Panc1 (cell line): ENCODE measurements at regions not wholly inside any gene's neighbourhood (a gene's known extent, or its start where the extent isn't known, plus 50 kb on each side); places are given as distances from the start of the nearest gene placed in this dataset.

Experiments used
- CTCF ChIP-seq: fragments of 450-650 bp; IDR thresholded peaks from 2 replicates; pipeline ENCODE4 v1.5.1; 2017; ENCODE audit warnings: mild to moderate bottlenecking
- POLR2AphosphoS5 ChIP-seq: IDR thresholded peaks from 2 replicates; pipeline ENCODE4 v1.6.1; 2012; ENCODE audit warnings: mild to moderate bottlenecking, low read depth, low read length, moderate library complexity
- SIN3A ChIP-seq: IDR thresholded peaks from 2 replicates; pipeline ENCODE4 v1.6.1; 2012; ENCODE audit warnings: low read depth, mild to moderate bottlenecking, low read length, moderate library complexity, borderline replicate concordance; ENCODE audit not compliant: insufficient read depth
- TF ChIP-seq, protein P1 (sequence below), 2 experiments: IDR thresholded peaks; 2 replicates each; pipeline ENCODE4 v1.6.1; 2011 to 2012; ENCODE audit warnings: low read depth in 2 of 2, control low read depth in 1 of 2, low read length in 1 of 2, mild to moderate bottlenecking in 1 of 2, moderate library complexity in 1 of 2; ENCODE audit not compliant: insufficient read depth in 1 of 2

DNA sequence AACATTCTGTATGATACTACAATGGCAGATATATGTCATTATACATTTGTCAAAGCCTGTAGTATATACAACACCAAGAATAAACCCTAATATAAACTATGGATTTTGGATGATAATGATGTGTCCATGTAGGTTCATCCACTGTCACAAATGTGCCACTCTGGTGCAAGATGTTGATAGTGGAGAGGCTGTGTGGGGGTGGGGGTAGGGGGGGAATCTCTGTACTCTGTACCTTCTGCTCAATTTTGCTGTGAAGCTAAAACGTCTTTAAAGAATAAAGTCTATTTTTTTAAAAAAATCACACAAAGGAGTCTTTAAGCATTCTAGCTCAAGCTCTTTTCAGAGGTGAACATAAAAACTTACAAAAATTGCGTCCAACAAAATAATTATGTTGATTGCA, 88.2 kb upstream of the ABI3BP start:
- no peak for TF ChIP-seq CTCF
- TF ChIP-seq, protein P1, sequence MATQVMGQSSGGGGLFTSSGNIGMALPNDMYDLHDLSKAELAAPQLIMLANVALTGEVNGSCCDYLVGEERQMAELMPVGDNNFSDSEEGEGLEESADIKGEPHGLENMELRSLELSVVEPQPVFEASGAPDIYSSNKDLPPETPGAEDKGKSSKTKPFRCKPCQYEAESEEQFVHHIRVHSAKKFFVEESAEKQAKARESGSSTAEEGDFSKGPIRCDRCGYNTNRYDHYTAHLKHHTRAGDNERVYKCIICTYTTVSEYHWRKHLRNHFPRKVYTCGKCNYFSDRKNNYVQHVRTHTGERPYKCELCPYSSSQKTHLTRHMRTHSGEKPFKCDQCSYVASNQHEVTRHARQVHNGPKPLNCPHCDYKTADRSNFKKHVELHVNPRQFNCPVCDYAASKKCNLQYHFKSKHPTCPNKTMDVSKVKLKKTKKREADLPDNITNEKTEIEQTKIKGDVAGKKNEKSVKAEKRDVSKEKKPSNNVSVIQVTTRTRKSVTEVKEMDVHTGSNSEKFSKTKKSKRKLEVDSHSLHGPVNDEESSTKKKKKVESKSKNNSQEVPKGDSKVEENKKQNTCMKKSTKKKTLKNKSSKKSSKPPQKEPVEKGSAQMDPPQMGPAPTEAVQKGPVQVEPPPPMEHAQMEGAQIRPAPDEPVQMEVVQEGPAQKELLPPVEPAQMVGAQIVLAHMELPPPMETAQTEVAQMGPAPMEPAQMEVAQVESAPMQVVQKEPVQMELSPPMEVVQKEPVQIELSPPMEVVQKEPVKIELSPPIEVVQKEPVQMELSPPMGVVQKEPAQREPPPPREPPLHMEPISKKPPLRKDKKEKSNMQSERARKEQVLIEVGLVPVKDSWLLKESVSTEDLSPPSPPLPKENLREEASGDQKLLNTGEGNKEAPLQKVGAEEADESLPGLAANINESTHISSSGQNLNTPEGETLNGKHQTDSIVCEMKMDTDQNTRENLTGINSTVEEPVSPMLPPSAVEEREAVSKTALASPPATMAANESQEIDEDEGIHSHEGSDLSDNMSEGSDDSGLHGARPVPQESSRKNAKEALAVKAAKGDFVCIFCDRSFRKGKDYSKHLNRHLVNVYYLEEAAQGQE (IDR thresholded peaks at IDR 0.05; ENCODE audit: insufficient read depth in 1 of 2, low read depth in 2 of 2, low read length in 1 of 2), result no peak
- TF ChIP-seq POLR2AphosphoS5, result no peak
- no peak for TF ChIP-seq SIN3A
